Activated naive CD4-positive, alpha-beta T cell treated with anti-CD3 and anti-CD28 coated beads for 36 hours (primary cell): ENCODE measurements at regions not wholly inside any gene's neighbourhood (a gene's known extent, or its start where the extent isn't known, plus 50 kb on each side); places are given as distances from the start of the nearest gene placed in this dataset.

Experiments
- CTCF ChIA-PET: fragments of 350-600 bp; sonication (Branson Sonifier 250); formaldehyde crosslinking; loops from one replicate; lab custom pipeline; 2021; ENCODE audit warnings: antibody characterized with exemption; lab: Charles Lee
- DNase-seq: peaks from one replicate; pipeline ENCODE4 v3.0.0-alpha.2; 2020
- H3K27ac Mint-ChIP-seq: one replicate; pipeline ENCODE4 v1.8.0; 2021; ENCODE audit warnings: mild to moderate bottlenecking, mixed read lengths
- H3K27me3 Mint-ChIP-seq: one replicate; pipeline ENCODE4 v1.8.0; 2021; ENCODE audit warnings: low read depth, mixed read lengths
- H3K36me3 Mint-ChIP-seq: one replicate; pipeline ENCODE4 v1.8.0; 2021; ENCODE audit warnings: low read depth, mixed read lengths
- H3K4me1 Mint-ChIP-seq: one replicate; pipeline ENCODE4 v1.8.0; 2021; ENCODE audit warnings: low read depth, mixed read lengths
- H3K4me3 Mint-ChIP-seq: one replicate; pipeline ENCODE4 v1.8.0; 2021; ENCODE audit warnings: mild to moderate bottlenecking, moderate library complexity, mixed read lengths
- H3K9me3 Mint-ChIP-seq: one replicate; pipeline ENCODE4 v1.8.0; 2021; ENCODE audit warnings: mixed read lengths
- intact Hi-C: fragments of 100-400 bp; cut with micrococcal nuclease; formaldehyde crosslinking; loops from one replicate; pipeline ENCODE4 v1.15.1; 2023

DNA sequence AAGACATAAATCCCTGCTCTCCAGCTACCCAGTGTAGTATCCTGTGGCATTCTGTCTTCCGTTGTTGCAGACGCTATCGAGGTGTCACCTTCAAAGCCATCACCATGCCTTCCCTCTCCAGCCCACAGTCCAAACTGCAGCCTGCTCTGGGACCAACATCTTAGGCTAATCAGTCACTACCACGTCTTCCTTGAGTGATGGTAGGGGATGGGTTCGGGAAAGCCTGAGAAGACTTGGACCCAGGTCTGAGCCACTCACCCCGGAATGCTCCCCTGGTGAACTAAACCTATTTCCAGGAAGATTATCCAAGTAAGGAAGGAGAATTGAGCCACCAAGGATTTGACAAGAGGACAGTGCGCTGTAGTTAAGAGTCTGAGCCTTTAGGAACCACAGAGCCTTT is 52.9 kb upstream of the IRX1 start:
- H3K4me1 Mint-ChIP-seq: no peaks in the 10 kb centered on the region
- peaks cover 3% of the 10 kb centered on the region for H3K9me3 Mint-ChIP-seq
- no peaks in the 10 kb centered on the region for H3K36me3 Mint-ChIP-seq
- no peak for DNase-seq
- H3K4me3 Mint-ChIP-seq: no peak overlapping the region
- CTCF ChIA-PET: no interaction called here
- intact Hi-C loops: no loop called here
- peaks cover 2% of the 10 kb centered on the region for H3K27me3 Mint-ChIP-seq
- no peak overlapping the region for H3K27ac Mint-ChIP-seq

DNA sequence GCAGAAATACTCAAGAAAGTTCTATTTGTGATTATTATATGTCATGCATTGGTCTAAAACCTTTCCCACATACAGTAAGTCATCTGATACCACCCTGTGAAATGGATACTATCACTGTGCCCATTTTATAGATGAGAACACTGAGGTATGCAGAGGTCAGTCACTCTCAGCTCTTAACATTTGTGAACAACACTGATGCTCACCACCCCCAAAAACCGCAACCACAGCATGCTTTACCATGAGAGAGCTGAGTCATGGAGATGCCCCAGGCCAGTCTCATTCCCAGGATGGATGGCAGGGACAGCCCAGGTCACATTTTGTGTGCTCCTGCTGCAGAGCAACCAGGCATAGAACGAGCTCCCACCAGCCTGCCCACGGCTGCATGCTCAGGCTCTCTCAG is 53.5 kb upstream of the IRX1 start:
- Mint-ChIP-seq H3K4me1 (no peaks in the 10 kb centered on the region), H3K36me3 (no peaks in the 10 kb centered on the region), H3K9me3 (peaks cover under 1% of the 10 kb centered on the region), H3K4me3 (no peak overlapping the region), H3K27ac (no peak overlapping the region), H3K27me3 (peaks cover 2% of the 10 kb centered on the region)
- DNase-seq: no peak
- CTCF ChIA-PET: no interaction called here
- intact Hi-C loops: no loop called here

DNA sequence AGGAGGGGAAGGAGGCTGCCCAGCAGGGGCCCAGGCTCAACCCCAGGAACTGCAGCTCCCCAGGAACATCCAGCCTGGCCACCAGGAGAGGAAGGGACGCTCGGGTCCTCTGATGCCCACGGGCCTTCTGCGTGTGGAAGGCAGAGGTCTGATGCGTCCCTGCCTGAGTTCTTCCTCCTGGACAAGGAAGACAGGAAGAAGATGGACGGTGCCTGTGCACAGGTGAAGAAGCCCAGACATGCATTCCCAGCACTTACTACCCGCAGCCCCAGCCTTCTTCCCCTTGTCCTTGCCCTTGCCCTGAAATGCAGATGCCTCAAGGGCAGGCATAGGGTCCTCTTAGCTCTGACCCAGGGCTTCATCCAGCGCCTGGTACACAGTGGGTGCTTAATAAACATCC is 56.7 kb upstream of the IRX1 start:
- DNase-seq: no peak
- no peaks in the 10 kb centered on the region for H3K27me3 Mint-ChIP-seq
- CTCF ChIA-PET: no interaction called here
- no peaks in the 10 kb centered on the region for H3K4me1 Mint-ChIP-seq
- H3K27ac Mint-ChIP-seq: no peak overlapping the region
- no peak overlapping the region for H3K4me3 Mint-ChIP-seq
- H3K36me3 Mint-ChIP-seq: no peaks in the 10 kb centered on the region
- peaks cover 9% of the 10 kb centered on the region for H3K9me3 Mint-ChIP-seq
- intact Hi-C loops: no loop called here

DNA sequence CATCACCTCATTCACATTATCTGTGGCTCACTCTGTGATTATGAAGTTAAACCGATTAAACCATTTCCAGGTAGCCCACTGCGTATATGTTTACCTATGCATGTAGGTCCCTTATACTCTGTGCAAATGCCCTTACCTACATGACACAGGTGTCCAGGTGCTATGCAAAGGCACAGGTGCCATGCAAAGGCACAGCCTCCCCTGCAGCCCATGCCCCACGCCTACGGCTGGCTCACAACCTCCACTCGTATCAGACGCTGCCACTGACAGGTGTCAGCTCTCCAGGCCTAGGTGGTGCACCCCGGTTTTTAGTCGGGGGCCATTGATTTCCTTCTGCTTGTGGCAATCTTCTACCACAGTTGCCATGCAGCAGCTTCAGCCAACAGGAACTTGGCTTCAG is 57.7 kb upstream of the IRX1 start:
- intact Hi-C loops: no loop called here
- no peak for DNase-seq
- Mint-ChIP-seq H3K36me3 (no peaks in the 10 kb centered on the region), H3K27me3 (no peaks in the 10 kb centered on the region), H3K9me3 (peaks cover 11% of the 10 kb centered on the region), H3K4me1 (no peaks in the 10 kb centered on the region), H3K27ac (no peak overlapping the region), H3K4me3 (no peak overlapping the region)
- CTCF ChIA-PET: no interaction called here

DNA sequence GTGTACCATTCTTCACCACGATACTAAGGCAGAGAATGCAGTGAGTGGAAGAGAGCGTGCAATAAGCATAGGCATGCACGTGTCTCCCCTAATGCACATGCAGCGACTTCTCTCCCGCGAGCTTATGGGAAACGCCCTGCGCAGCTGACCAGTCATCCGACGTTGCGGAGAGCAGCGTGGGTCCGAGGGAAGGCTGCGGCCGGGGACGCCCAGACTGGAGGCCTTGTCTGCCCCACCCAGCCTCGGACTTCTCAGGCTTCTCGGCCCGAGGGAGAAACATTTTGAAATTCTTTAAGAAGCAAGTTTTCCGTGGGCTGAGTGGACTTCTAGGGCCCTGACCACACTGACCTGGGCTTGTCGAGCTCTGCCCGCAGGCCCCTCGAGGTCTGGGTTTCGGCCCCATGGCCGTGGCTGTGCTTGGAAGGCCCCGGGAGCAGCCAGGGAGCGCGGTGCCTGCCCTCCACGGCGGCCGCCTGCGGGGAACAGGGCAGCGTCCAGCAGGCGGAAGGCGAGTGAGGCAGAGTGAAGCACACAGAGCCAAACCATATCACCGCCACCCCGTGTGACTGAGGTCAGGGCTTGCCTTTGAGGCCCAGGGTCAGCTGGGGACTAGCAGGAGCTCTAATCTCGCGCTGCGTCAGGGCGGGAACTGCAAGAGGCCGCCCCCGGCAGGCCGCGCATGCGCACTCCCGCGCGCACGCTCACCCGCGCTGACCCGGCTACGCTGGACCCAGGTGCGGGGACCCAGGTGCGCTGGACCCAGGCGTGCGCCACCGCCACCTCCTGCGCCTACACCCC is 60.0 kb upstream of the IRX1 start:
- no peaks in the 10 kb centered on the region for H3K4me1 Mint-ChIP-seq
- H3K27me3 Mint-ChIP-seq: no peaks in the 10 kb centered on the region
- CTCF ChIA-PET: no interaction called here
- H3K36me3 Mint-ChIP-seq: no peaks in the 10 kb centered on the region
- no peak overlapping the region for H3K4me3 Mint-ChIP-seq
- peaks cover 11% of the 10 kb centered on the region for H3K9me3 Mint-ChIP-seq
- intact Hi-C loops: no loop called here
- H3K27ac Mint-ChIP-seq: no peak overlapping the region
- no peak for DNase-seq

DNA sequence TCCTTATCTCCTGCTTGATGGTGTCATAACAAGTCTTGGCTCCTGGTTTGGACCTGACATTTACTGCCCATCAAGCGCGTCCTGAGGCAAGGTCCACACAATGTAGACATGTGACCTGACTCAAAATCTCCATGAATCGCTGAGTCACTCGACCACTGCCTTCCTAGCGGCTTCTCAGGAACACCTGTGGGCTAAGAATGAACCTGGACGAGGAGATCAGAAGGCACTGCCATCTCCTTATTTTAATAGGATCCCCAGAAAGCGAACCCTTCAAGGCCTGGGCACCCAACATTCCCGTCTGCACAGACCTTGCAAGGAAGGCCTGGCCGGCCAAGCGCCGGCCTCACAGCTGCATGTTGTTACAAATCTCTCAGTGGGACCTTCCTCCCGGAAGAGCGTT is 60.6 kb upstream of the IRX1 start:
- intact Hi-C loops: no loop called here
- H3K36me3 Mint-ChIP-seq: no peaks in the 10 kb centered on the region
- no peak overlapping the region for H3K27ac Mint-ChIP-seq
- no peaks in the 10 kb centered on the region for H3K4me1 Mint-ChIP-seq
- no peak overlapping the region for H3K4me3 Mint-ChIP-seq
- CTCF ChIA-PET: no interaction called here
- no peaks in the 10 kb centered on the region for H3K27me3 Mint-ChIP-seq
- peaks cover 11% of the 10 kb centered on the region for H3K9me3 Mint-ChIP-seq
- no peak for DNase-seq

DNA sequence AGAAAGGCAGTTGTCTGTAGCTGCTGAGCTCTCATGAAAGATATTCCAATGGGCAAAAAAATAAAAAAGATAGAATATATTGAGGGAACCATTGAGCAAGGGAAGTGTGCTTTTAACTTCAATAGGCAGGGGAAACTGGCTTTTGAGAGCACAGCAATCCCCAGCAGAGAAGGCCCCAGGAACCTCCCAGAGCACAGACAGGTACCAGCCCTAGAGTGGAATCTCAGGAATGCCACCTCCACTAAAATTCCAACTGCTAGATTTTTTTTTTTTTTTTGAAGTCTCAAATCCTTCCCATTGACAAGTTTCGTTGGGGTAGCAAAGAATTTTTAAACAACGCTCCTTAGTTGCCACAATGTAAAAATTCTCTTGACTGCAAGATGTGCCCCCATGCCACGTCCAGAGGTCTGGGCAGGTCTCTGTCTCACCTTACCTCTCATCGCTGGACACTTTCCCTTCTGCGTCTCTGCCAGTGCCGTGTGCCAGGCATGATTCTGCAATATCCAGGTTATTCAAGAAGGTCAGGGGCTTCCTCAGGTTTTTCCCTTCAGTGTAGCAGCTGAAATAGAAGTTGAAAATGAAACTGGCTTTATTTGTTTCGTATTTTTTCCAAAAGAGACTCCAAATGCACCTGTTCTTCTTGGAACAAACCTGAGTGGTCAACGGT is 64.2 kb upstream of the IRX1 start:
- Mint-ChIP-seq H3K4me1 (no peaks in the 10 kb centered on the region), H3K4me3 (no peak overlapping the region)
- intact Hi-C loops: no loop called here

DNA sequence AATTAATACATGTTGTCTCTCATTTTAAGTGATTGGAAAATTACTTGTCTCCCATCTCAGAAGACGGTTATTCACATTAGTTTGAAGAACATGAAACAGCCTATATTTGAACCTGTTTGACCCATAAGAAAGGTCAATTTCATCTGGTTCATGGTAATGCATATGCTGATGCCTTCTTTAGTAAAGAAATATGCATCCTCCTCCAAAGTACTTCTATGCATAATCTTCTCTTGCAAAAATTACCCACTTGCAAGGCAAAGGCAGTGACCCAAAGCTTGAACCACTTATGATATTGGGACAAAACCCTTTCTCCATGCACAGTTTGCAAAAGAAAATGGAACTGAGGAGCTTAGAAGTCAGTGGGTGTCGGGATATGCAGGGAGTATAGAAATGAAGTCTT is 65.4 kb upstream of the IRX1 start:
- Mint-ChIP-seq H3K27ac (no peak overlapping the region), H3K27me3 (no peaks in the 10 kb centered on the region), H3K4me1 (no peaks in the 10 kb centered on the region), H3K36me3 (no peaks in the 10 kb centered on the region), H3K9me3 (peaks cover 9% of the 10 kb centered on the region), H3K4me3 (no peak overlapping the region)
- intact Hi-C loops: no loop called here
- CTCF ChIA-PET: no interaction called here
- no peak for DNase-seq

More for the DNA sequence above, 64.2 kb upstream of the IRX1 start:
- H3K9me3 Mint-ChIP-seq: peaks cover 11% of the 10 kb centered on the region
- H3K27ac Mint-ChIP-seq: no peak overlapping the region
- CTCF ChIA-PET: no interaction called here
- no peaks in the 10 kb centered on the region for H3K27me3 Mint-ChIP-seq
- no peak for DNase-seq
- no peaks in the 10 kb centered on the region for H3K36me3 Mint-ChIP-seq

DNA sequence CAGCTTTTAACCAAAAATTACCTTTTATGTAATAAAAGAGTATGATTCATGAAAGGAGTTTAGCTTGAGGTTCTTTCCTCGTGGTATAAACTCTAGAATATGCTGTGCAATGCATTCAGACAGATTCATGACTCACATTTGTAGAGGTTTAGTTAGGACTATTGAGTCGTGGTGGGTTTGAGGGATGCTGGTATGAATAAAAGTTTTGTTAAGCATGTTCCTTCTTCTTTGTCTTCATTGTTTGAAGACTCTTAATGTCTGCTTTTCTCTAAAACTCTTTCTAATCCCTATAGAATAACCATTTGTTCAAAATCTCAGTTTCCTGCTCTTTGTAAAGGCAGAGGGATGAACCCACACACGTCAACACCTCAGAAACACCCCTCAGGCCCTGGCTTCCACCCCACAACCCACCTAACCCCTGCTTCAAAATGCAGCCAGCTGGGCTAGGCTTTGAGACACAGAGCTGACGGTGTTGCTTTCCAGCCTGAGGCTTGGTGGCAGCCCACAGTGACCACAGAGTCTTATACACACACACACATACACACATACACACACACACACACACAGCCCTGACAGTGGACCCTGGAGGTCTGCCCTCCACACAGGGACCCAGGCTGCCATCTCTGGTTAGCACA is 69.0 kb upstream of the IRX1 start:
- CTCF ChIA-PET: no interaction called here
- Mint-ChIP-seq H3K27me3 (no peaks in the 10 kb centered on the region), H3K4me1 (no peaks in the 10 kb centered on the region), H3K4me3 (no peak overlapping the region), H3K36me3 (no peaks in the 10 kb centered on the region), H3K9me3 (peaks cover 5% of the 10 kb centered on the region), H3K27ac (no peak overlapping the region)
- DNase-seq: no peak
- intact Hi-C loops: no loop called here

DNA sequence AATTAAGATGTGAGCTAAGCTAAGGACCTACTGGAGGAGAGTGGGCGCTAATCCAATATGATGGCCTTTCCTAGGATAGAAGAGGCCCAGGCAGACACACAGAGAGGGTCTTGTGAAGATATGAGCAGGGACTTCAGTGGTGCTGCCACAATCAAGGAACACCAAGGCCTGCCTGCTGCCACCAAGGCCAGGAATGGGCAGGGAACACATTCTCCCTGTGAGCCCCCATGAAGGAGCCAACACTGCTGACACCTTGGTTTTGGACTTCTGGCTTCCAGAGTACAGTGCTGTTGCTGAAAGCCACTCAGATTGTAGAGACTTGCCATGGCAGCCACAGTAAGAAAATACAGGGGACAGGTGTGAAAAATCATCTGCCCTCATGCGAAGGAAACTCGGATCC is 73.1 kb upstream of the IRX1 start:
- no peaks in the 10 kb centered on the region for H3K27me3 Mint-ChIP-seq
- intact Hi-C loops: no loop called here
- no peak for DNase-seq
- H3K36me3 Mint-ChIP-seq: no peaks in the 10 kb centered on the region
- CTCF ChIA-PET: no interaction called here
- H3K9me3 Mint-ChIP-seq: peaks cover 5% of the 10 kb centered on the region
- H3K27ac Mint-ChIP-seq: no peak overlapping the region
- no peaks in the 10 kb centered on the region for H3K4me1 Mint-ChIP-seq
- H3K4me3 Mint-ChIP-seq: no peak overlapping the region

DNA sequence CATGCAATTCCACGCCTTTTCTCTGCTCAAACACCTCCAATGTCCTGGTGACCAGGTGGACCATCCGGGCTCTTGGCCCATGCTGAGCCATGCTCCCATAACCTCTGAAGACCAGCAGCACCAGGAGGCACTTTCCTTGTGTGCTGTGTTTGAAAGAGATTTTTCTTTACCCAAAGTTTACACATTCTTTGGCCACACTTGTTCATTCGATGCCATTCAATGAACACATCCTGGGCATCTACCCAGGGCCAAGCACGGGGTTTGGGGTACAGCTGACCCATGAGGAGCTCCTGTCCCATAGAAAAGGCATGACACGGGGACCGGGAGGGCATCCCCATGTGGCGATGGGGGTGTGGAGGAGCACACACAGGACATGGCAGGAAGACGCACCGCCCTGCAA is 77.1 kb upstream of the IRX1 start:
- intact Hi-C loops: no loop called here
- H3K27ac Mint-ChIP-seq: no peak overlapping the region
- H3K4me1 Mint-ChIP-seq: no peaks in the 10 kb centered on the region
- H3K27me3 Mint-ChIP-seq: no peaks in the 10 kb centered on the region
- no peak for DNase-seq
- H3K36me3 Mint-ChIP-seq: no peaks in the 10 kb centered on the region
- no peak overlapping the region for H3K4me3 Mint-ChIP-seq
- H3K9me3 Mint-ChIP-seq: peaks cover 5% of the 10 kb centered on the region
- CTCF ChIA-PET: no interaction called here

DNA sequence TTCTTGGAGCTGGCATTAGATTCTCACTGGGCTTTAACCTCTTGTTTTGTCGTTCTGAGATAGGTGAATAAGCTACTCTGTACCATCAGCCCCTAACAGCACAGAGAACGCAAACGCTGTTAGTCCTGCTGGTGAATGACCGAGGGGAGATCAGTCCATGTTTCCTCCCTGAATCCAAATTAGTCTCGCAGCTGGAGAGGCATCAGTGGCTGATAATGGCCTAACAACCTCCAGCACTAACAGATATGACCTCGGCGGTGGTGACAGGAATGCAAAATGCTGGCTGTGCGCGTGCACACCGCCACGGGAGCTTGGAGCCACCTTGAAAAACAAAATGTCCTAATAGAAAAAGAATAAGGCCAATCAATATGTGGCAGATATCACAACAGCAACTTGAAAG is 77.6 kb upstream of the IRX1 start:
- H3K27ac Mint-ChIP-seq: no peak overlapping the region
- CTCF ChIA-PET: no interaction called here
- intact Hi-C loops: no loop called here
- H3K4me1 Mint-ChIP-seq: no peaks in the 10 kb centered on the region
- H3K27me3 Mint-ChIP-seq: peaks cover 2% of the 10 kb centered on the region
- no peak overlapping the region for H3K4me3 Mint-ChIP-seq
- H3K36me3 Mint-ChIP-seq: no peaks in the 10 kb centered on the region
- no peak for DNase-seq
- peaks cover 5% of the 10 kb centered on the region for H3K9me3 Mint-ChIP-seq

DNA sequence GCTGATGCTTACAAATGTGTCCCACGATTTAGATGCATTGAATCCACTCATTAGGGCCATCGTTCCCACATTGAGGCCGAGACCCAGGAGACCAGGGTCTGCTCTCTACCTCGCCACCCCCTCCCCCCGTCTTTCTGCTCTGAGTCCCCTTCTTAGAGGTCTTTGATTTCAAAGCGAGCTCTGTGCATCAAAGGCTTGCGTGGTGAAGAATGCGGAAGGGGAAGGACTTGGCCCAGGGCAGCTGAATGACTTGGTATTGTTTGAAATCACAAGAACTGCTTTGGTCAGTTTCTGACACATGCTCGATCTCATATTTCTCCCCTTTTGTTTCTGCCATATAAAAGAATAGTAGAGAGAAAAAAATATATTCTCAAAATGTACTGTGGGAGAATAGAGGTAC is 78.3 kb upstream of the IRX1 start:
- no peak overlapping the region for H3K27ac Mint-ChIP-seq
- no peaks in the 10 kb centered on the region for H3K4me1 Mint-ChIP-seq
- H3K9me3 Mint-ChIP-seq: peaks cover 4% of the 10 kb centered on the region
- no peaks in the 10 kb centered on the region for H3K36me3 Mint-ChIP-seq
- no peak for DNase-seq
- CTCF ChIA-PET: no interaction called here
- H3K27me3 Mint-ChIP-seq: peaks cover 2% of the 10 kb centered on the region
- H3K4me3 Mint-ChIP-seq: no peak overlapping the region
- intact Hi-C loops: no loop called here
